Epithelial cell of prostate (primary cell): ENCODE measurements at regions not wholly inside any gene's neighbourhood (a gene's known extent, or its start where the extent isn't known, plus 50 kb on each side); places are given as distances from the start of the nearest gene placed in this dataset.
A peak's percentile ranks its signal among the peaks of the same experiment; 100 is the strongest.

ENCODE experiments used
- DNase-seq: peaks from one replicate; pipeline ENCODE4 v3.0.0-alpha.2; 2011; ENCODE audit warnings: low read depth, low spot score
- H3K27ac ChIP-seq: fragments of 450-650 bp; 2 replicates; pipeline ENCODE4 v1.5.1; 2017; ENCODE audit warnings: mild to moderate bottlenecking

DNA sequence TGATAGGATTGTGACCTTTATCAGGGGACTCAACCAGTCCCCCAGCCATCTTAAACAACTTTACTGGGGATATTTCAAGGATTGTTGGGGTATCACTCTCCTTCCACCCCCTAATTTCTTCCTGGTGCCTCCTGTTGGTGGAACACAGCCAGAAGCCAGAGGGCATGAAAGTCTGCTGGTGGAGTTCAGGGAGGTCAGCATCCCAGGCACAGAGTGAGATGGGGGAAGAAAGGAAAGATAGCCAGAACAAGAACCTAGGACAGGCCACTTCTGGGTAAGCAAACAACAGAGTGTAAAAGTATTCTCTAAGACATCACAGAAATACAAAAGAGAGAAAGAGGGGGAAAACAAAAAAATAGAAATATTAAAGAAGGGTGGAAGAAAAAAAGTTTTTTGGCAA is 101.8 kb downstream of the SPRY2 start:
- DNase-seq, result no peak
- no peak overlapping the region for H3K27ac ChIP-seq

DNA sequence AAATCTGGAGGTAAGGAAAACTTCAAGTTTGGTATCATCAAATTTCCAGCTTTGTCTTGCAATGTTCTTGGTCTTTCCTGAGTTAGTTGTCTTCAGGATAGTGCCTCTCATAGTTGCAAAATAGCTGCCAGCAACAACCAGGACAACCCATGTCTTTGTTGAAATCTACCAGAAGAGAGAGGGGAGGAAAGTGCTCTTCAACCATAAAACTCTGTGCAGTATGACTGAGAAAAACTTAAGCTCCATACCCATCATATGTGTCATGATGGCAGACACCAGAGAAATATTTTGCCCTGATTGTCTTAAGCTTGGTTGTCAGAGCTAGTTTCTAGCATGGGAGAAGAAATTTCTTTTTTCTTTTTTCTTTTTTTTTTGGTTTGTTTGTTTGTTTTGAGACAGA is 103.3 kb downstream of the SPRY2 start:
- no peak overlapping the region for H3K27ac ChIP-seq
- no peak for DNase-seq

DNA sequence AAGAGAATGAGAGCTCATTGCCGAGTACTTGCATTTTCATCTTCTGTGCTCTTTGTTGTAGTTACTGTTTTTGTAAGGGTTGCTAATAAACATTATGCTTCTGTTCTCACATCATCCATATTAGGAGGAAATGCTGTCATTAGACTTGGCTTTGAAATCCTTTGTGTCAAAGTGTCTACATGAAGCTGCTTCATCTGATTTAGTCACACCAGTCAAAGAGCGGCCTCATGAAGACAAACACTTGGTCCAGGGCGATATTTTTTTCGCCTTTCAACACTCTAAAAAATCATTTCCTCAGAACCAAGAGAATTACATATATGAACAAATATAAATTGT is 105.0 kb downstream of the SPRY2 start:
- H3K27ac ChIP-seq, result no peak overlapping the region
- DNase-seq, result no peak

DNA sequence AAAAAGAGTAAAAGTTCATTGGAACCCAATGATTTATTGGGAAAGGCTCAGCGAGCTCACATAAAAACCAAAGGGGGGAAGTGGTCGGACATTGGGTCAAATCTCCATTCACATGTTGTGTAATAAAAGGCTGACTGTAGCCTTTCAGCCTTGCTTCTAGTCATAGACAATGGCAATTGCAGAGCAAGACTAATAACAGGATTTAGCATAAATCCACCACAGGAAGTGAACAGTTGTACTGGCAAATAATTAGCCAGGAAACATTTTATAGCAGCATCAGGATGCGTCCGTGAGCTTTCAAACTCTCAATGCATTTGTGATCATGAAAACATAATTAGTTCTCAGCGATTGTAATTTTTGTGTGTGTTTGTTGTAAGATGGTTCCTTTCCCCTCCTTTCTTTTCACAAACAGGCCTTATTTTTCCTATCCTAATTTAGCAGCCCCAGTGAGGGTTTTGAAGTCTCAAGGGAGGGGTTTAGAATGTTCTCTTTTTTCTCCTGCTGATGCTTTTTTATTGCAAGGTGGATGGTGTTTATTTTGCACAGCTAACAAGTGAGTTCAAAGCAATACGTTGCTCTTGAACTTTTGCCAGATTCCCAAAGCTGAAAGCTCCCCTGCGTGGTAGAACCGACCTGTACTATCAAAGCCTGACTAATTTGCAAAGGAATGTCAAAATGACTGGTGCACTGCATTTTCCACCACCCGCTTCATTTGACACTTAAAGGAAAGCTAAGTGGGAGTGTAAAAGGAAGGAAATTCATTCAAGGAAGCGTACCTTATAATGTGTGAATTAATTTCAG is 105.6 kb downstream of the SPRY2 start:
- H3K27ac ChIP-seq, result no peak overlapping the region
- DNase-seq, result no peak

DNA sequence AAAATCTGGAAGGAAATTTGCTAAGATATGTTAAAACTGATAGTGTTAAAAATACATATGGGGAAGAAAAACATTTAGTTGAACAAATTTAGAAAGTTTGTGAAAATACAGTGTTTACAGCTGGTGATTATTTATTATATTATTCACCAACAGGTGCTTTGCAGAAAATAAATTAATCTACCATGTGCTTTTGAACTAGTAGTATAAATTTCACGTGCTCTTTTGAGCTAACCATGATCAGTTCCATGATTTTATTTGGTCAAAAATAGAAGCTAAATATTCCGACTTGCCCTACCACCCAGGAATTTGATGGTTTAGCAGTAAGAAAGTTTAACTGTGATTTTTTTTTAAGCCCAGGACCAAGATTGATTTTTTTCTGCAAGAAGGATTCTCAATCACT is 113.3 kb downstream of the SPRY2 start:
- no peak overlapping the region for H3K27ac ChIP-seq
- DNase-seq, result no peak

DNA sequence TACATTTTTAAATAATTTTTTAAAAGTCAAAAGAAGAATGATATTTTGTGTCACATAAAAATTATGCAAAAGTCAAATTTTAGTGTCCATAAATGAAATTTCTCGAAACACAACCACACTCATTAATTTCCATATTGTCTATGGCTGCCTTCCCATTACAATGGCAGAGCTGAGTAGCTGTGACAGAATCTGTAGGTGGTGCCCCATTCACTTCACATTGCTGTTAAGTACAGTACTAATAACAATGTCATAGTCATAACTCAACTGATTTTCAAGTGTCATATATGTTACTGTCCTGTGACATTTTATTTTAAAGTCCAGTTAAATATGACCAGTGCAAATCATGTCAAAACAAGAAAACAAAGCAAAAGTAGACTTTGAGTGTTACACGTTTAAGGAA is 114.3 kb downstream of the SPRY2 start:
- no peak for DNase-seq
- H3K27ac ChIP-seq, result no peak overlapping the region

DNA sequence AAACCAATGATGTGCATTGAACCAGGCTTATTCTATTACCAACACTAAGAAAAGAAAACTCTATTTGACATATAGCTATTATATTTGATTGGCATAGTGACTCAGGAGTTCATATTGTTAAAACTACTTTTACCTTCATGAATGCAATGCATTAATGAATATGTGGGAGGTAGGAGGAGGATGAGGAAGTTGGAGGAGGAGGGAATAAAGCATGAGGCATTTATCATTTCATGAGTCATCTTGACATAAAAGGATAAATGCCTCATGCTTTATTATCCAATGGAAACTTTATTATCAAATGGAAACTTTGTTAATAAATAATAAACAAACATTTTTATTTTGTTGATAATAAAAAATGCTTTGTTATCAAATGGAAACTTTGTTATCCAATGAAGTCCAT is 116.5 kb downstream of the SPRY2 start:
- peak; percentile 68 for DNase-seq
- no peak overlapping the region for H3K27ac ChIP-seq

DNA sequence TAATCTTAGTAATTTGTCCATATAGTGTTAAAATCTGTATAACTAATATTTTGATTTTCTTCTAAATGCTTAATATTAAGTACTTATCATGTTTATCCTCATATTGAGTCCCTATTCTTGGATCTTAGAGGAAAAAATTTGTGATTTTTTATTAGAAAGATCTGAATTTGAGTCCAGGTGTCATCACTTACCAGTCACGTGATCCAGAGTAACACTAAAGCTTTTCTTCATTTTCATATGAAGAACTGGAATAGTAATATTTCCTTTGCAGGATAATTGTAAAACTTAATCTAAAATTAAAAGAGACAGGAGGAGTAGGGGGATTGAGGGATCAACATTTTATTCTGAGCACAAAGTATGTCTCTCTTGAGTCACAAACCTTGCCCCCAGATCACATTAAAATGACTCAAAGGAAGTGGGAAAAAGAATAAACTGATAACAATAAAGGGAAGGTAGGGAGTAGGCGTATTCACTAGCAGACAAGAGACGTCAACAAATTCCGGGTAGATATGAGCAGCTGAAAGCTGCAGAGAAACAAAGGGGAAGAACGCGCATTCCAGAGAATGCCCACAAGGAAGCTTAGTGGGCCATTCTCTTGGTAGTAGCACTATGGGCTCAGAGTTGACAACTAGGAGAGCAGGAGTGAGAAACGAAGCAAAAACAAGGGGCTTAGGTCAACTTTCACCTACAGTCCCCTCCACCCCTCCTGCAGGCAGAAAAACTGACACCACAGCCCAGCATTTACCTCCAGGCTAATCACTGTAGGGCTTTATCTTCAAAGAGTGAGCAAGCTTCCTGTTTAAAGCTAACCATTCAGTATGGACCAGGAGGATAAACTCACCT is 123.1 kb downstream of the SPRY2 start:
- H3K27ac ChIP-seq, result no peak overlapping the region
- no peak for DNase-seq

DNA sequence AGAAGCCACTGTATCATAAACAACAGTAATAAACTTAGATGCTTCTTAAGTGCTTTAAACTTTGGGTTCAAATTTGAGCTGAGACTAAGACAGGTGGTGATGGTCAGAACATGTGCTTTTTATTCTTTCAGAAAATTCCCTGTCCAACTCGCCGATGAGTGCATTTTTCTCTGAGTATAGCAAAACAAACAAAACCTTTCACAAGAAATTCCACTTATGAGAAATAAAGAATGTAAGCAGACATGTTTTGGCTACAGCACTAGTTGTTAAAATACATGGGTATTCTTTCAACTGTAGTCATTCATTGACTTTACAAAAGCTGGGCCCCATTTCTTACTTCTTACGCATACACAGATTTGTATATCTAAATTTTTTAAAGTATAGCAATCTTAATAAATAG is 125.6 kb downstream of the SPRY2 start:
- H3K27ac ChIP-seq, result no peak overlapping the region
- DNase-seq, result no peak

DNA sequence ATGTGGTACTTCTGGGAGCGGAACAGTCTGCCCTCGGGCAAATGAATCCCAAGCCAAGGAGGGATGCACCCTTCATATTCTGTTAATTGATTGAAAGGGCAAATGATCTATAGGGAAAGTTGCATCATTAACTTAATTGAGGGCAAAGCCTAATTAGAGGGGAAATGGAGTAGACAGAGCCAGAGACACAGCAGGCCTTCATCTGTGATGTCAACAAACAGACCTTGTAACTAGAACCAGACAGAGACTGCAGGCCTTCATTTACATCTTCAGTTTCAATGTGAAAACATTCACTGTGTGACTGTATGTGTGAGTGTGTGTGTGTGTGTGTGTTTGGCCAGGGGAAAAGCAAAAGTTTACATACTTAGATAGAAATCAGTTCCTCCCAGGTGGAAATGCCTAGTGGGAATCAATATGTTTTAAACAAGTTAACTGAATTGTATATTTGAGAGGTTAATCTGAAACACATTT is 126.4 kb downstream of the SPRY2 start:
- H3K27ac ChIP-seq, result no peak overlapping the region
- DNase-seq, result no peak

DNA sequence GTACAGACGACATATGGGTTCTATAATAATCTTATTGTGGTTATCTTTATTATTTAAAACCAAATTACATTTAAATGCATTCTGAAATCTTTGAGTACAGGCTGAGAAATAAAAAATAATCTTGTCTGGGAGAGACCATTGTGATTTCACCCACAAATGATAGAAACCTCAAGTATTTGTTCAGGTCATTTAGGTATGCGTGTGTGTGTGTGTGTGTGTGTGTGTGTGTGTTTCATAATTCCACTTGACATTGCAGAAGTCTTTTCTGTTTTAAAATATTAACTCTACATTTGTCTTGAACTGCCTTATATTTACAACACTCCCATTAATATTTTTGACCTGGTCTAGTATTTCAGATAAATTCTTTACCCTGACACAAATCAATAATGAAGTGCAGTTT is 126.9 kb downstream of the SPRY2 start:
- no peak overlapping the region for H3K27ac ChIP-seq
- no peak for DNase-seq

DNA sequence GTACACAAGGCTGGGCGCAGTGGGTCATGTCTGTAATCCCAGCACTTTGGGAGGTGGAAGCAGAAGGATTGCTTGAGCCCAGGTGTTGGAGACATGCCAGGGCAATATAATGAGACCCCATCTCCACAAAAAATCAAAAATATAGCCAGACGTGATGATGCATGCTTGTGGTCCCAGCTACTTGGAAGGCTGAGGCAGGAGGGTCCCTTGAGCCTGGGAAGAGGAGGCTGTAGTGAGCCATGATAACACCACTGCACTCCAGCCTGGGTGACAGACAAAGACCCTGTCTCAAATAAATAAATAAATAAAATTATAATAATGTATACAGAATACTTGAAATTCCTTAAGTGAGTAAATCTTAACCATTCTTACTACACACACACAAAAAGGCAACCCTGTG is 127.7 kb downstream of the SPRY2 start:
- DNase-seq, result no peak
- no peak overlapping the region for H3K27ac ChIP-seq

DNA sequence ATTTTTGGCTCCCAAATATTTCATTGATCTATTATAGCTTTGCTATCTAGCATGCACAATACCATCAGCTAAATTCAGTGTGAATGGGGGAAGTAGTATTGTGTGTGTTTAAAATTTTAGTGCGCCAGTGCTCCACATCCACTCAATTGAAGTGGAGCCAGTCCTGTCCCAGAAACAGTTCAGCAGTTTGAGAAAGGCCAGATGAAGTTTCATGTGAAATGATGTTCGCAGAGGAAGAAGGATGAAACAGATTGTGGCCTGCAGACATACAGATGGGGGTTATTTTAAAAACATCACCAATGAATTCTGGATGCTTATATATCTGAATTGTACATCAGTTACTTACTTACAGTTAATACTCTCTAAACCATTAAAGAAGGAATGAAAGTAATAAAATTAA is 129.4 kb downstream of the SPRY2 start:
- no peak overlapping the region for H3K27ac ChIP-seq
- DNase-seq, result no peak

DNA sequence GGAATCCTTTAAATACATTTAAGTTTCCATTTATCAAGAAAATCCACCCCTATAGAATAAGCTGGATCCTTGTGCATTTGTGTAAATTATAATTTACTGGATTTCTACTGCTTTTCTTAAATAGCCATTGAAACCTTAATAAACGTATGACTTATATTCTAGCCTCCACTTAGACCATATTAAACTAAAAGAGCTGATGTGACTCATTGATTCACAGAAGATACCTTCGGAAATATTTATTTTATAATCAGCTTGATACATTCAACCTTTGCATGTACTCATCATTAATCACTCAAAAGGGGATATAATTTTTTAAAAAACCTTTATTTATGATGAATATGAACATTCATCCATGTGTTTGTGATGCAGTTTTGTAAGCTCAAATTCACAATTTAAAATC is 136.3 kb downstream of the SPRY2 start:
- no peak overlapping the region for H3K27ac ChIP-seq
- no peak for DNase-seq

DNA sequence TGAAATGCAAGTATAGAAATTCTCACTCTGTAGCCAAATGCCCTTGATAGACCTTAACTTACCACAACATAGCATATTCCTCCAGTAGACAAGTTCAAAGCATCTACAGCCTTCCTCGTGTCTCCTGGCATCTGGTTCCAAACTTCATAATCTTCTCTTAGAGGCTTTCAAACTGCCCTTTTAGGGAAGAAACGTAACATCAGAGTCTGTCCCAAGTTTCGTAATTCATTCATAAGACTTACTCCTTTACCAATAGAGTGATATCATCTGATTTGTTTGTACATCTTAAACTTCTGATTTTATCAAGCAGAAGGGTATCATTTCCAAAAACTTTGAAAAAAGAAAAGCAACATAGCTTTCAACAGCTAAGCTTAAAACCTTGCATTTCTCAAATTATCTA is 137.4 kb downstream of the SPRY2 start:
- no peak for DNase-seq
- no peak overlapping the region for H3K27ac ChIP-seq

DNA sequence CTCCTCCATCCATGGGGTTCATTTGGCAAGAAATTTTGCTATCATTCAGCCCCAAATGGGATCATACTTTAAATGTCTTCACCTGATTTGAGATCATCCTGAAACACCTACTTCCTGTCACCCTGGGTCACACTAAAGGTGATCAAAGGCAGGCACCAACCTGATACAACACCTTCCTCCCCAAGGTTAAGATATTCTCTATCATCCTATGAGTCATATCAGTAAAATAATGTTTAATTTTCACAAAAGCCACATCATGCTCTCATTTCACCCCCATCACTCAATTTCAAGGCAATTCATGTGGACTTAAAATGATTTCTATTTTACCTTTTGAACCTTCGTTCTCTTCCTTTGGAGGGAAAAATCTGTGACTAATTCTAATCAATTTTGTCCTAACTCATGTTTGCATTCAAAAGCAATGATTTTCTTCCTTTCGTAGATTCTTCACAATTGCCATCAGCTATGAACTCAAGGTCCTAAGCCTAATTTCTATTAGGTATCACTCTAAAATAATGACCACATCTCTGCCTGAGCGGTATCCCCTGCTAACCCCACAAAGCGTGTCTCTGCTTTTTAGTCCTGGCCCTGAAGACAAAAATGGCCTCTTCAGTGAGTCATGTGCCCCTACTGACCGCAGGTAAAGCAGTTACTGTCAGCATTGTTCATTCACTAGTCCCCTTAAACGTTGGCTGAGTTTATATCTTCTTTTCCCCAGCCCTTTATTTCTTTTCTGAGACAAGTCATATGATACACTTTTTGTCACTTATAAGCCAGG is 139.0 kb downstream of the SPRY2 start:
- H3K27ac ChIP-seq, result no peak overlapping the region
- DNase-seq, result no peak

DNA sequence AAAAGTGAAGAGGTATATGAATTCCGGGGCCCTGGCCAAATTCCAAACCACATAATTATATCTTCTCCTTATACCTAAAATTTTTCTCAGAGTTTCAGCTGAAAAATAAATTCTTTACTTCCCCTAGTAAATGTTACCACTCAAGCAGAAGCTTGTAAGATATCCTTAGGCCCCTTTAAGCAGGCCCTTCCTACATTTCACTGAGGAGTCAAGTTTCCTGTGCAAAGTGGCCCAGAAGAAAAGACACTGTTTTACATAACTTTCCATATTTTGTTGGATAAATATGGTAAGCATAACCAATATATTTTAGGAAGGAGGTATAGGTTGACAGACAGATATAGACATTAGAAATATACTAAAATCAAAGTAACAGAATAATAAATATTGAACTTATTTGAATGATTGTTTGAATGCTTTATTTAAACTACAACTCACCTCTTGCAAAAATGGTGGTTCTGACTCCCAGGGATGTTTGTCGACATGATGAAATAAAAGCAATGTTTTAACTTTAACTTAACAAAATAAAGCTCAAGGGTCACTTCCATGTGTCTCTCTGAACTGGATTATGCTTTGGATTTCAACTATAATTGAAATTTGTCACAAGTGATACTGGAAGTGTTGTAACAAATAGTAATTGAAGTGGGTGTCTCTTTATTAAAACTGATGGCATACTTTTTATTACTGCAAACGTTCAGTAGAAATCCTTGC is 141.2 kb downstream of the SPRY2 start:
- no peak for DNase-seq

DNA sequence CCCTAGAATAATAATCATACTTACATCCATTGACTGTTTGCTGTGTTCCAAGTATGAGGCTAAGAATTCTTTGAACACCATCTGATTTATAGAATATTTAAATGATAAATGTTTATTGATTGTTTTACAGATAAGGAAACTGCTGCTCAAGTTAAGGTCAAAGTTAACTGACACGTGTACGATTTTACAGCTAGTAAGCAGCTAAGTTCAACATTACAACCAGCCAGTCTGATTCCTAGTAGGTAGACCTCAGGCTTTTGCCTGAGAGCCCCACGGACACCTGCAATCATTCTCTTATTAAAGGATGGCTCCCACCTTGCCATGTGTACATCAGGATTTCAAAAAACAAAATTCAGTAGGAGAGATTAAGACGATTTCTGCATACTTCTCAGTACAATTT is 141.9 kb downstream of the SPRY2 start:
- H3K27ac ChIP-seq, result no peak overlapping the region
- DNase-seq, result no peak

More for the DNA sequence above, 141.2 kb downstream of the SPRY2 start:
- no peak overlapping the region for H3K27ac ChIP-seq

DNA sequence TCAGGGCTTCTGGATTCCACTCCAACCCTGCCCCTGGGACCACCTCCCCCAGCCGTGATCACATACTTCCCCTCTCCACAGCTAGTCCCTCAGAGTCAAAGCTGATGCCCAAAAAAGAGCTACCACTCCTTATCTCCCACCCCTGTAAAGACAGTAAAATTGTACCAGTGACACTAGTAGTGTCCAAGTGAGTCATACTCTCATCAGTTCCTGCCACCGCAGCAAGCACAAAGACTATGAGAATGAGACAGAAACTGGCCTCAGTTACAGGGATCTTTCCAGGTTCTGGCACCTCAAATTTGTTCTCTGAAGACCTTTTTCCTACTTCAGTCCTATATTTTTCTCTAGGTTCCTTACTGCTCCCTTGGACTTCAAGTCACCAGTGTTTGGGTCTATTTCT is 144.2 kb downstream of the SPRY2 start:
- DNase-seq, result no peak
- H3K27ac ChIP-seq, result no peak overlapping the region

DNA sequence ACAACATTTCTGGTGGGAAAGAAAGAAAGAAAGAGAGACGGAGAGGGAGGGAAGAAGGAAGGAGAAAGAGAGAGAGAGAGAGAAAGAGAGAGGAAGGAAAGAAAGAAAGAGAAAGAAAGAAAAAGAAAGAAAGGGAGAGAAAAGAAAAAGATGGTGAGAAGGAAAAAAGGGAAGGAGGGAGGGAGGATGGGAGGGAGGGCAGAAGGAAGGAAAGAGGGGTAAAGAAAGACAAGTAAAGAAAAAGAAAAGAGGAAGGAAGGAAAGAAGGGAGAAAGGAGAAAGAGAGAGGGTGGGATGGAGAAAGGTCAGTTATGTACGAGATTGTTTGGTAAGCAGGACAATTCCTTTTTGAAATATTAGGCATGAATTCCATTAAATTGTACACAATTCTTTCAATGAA is 145.3 kb downstream of the SPRY2 start:
- no peak overlapping the region for H3K27ac ChIP-seq
- DNase-seq, result no peak
